Endothelial cell of umbilical vein (primary cell): ENCODE measurements at regions not wholly inside any gene's neighbourhood (a gene's known extent, or its start where the extent isn't known, plus 50 kb on each side); places are given as distances from the start of the nearest gene placed in this dataset.

Source experiments
- BruUV-seq: library from RNA; stranded (reverse); fragments of 400-500 nt; replicated peaks from 2 replicates; lab custom pipeline; 2021; lab: Mats Ljungman, UMichigan
- CTCF ChIA-PET: fragments of 300-600, 350-600 bp; sonication (Branson Sonifier 250); formaldehyde crosslinking; loops from one replicate; lab custom pipeline; 2021; ENCODE audit warnings: antibody characterized with exemption, inconsistent platforms; lab: Charles Lee
- POLR2A ChIA-PET: fragments of 300-600, 350-600 bp; sonication (Branson Sonifier 250); formaldehyde crosslinking; loops from one replicate; lab custom pipeline; 2021; ENCODE audit warnings: antibody characterized with exemption, inconsistent platforms; lab: Charles Lee
- DNase-seq: peaks from one replicate; pipeline ENCODE4 v3.0.0-alpha.2; 2011; ENCODE audit warnings: low read depth, low spot score
- FAIRE-seq: peaks from 2 replicates; lab custom pipeline; 2011; peaks lifted over from hg19 to GRCh38; lab: Jason Lieb, UNC
- H2AFZ ChIP-seq: 2 replicates; pipeline ENCODE4 v1.6.0; 2012; ENCODE audit warnings: low read depth, low read length, control low read depth, inconsistent platforms
- H3K27ac ChIP-seq: 2 replicates; pipeline ENCODE4 v1.5.1; 2011; ENCODE audit warnings: low read depth, mild to moderate bottlenecking, control low read depth, low read length, moderate library complexity; ENCODE audit not compliant: insufficient read depth
- H3K27me3 ChIP-seq, 2 experiments: 2 replicates each; pipeline versions ENCODE4 v1.6.0 to v1.6.1; 2011; ENCODE audit warnings: low read length in 2 of 2, mixed read lengths in 1 of 2; ENCODE audit not compliant: control insufficient read depth in 2 of 2, insufficient read depth in 2 of 2
- H3K36me3 ChIP-seq, 2 experiments: 2 replicates in 1 of 2; 3 replicates in 1 of 2; pipeline ENCODE4 v1.5.1; 2011; ENCODE audit warnings: low read length in 2 of 2, mild to moderate bottlenecking in 1 of 2, moderate library complexity in 1 of 2; ENCODE audit not compliant: control insufficient read depth in 2 of 2, insufficient read depth in 2 of 2; ENCODE audit errors: extremely low read depth in 1 of 2
- H3K4me1 ChIP-seq: 3 replicates; pipeline ENCODE4 v1.5.1; 2011; ENCODE audit warnings: mild to moderate bottlenecking, low read length; ENCODE audit not compliant: control insufficient read depth, insufficient read depth; ENCODE audit errors: extremely low read depth
- H3K4me2 ChIP-seq: 2 replicates; pipeline ENCODE4 v1.6.1; 2011; ENCODE audit warnings: low read length, control low read depth, mixed read lengths; ENCODE audit not compliant: insufficient read depth
- H3K4me3 ChIP-seq, 3 experiments: fragments of 200-600 bp in 1 of 3; sonication (generic), shearing (Covaris generic) in 1 of 3; replicated peaks in 1 of 3; 2 replicates each; pipeline ENCODE4 v1.5.1; 2011 to 2016; ENCODE audit warnings: control low read depth in 3 of 3, low read length in 3 of 3, mild to moderate bottlenecking in 2 of 3, inconsistent platforms in 1 of 3, low read depth in 1 of 3, moderate library complexity in 1 of 3; ENCODE audit not compliant: insufficient read depth in 1 of 3
- H3K79me2 ChIP-seq: 2 replicates; pipeline ENCODE4 v1.6.0; 2012; ENCODE audit warnings: low read length, inconsistent platforms; ENCODE audit not compliant: control insufficient read depth, insufficient read depth
- H3K9ac ChIP-seq: replicated peaks from 2 replicates; pipeline ENCODE3; 2011; ENCODE audit warnings: low read length, control low read depth; ENCODE audit not compliant: insufficient read depth; ENCODE audit errors: extremely low read depth
- H3K9me1 ChIP-seq: replicated peaks from 3 replicates; pipeline ENCODE4 v1.6.0; 2011; ENCODE audit warnings: mild to moderate bottlenecking, low read length; ENCODE audit not compliant: control insufficient read depth, insufficient read depth; ENCODE audit errors: extremely low read depth
- H3K9me3 ChIP-seq: replicated peaks from 2 replicates; pipeline ENCODE4 v1.5.1; 2012; ENCODE audit warnings: low read length, inconsistent platforms; ENCODE audit not compliant: control insufficient read depth, insufficient read depth
- H4K20me1 ChIP-seq: replicated peaks from 2 replicates; pipeline ENCODE3; 2011; ENCODE audit warnings: mild to moderate bottlenecking, low read length; ENCODE audit not compliant: control insufficient read depth, insufficient read depth; ENCODE audit errors: extremely low read depth
- CTCF ChIP-seq, 2 donors: IDR thresholded peaks; 1 replicate in 1 of 2; 2 replicates in 1 of 2; pipeline ENCODE4 v1.5.1; 2011; ENCODE audit warnings: low read length in 2 of 2, mild to moderate bottlenecking in 2 of 2, moderate library complexity in 2 of 2, control low read depth in 1 of 2, inconsistent platforms in 1 of 2, low read depth in 1 of 2; ENCODE audit not compliant: insufficient read depth in 1 of 2; ENCODE audit errors: extremely low read depth in 1 of 2
- EZH2 ChIP-seq: IDR thresholded peaks from 2 replicates; pipeline ENCODE4 v1.6.1; 2012; ENCODE audit warnings: borderline replicate concordance, low read depth, mild to moderate bottlenecking, moderate library complexity, low read length, inconsistent platforms; ENCODE audit not compliant: severe bottlenecking
- FOS ChIP-seq: IDR thresholded peaks from 2 replicates; pipeline ENCODE4 v1.6.1; 2011; ENCODE audit warnings: mild to moderate bottlenecking, low read length, moderate library complexity, borderline replicate concordance; ENCODE audit not compliant: insufficient read depth
- GATA2 ChIP-seq: IDR thresholded peaks from 2 replicates; pipeline ENCODE4 v1.7.0; 2011; ENCODE audit warnings: low read depth, mild to moderate bottlenecking, moderate library complexity, mixed read lengths, low read length; ENCODE audit not compliant: insufficient read length, insufficient read depth
- JUN ChIP-seq: IDR thresholded peaks from 2 replicates; pipeline ENCODE4 v1.6.1; 2011; ENCODE audit warnings: borderline replicate concordance, low read depth; ENCODE audit not compliant: insufficient read length, insufficient read depth
- MAX ChIP-seq: IDR thresholded peaks from 2 replicates; pipeline ENCODE4 v1.6.1; 2011; ENCODE audit not compliant: insufficient read depth, insufficient read length
- MYC ChIP-seq: IDR thresholded peaks from one replicate; pipeline ENCODE4 v1.6.1; 2011; ENCODE audit warnings: mild to moderate bottlenecking, low read depth, low read length
- POLR2A ChIP-seq: IDR thresholded peaks from 2 replicates; pipeline ENCODE4 v1.6.1; 2012; ENCODE audit warnings: low read depth, mild to moderate bottlenecking, control low read depth, low read length
- POLR2AphosphoS5 ChIP-seq: IDR thresholded peaks from 2 replicates; pipeline ENCODE4 v1.6.1; 2012; ENCODE audit warnings: low read depth, mild to moderate bottlenecking, control low read depth, low read length, moderate library complexity; ENCODE audit not compliant: insufficient read depth
- dilution Hi-C: fragments of 300-500 bp; cut with MboI; formaldehyde crosslinking; loops from one replicate; pipeline ENCODE4 v1.15.0; 2019; ENCODE audit warnings: low sequenced_read_pairs; ENCODE audit not compliant: extremely low pct_ligation_motif_present
- intact Hi-C: fragments of 100-400 bp; cut with micrococcal nuclease; formaldehyde crosslinking; loops from one replicate; pipeline ENCODE4 v1.10.0; 2022

GRCh38 chrX:13933352-13933751, 96.3 kb downstream of the GEMIN8 start:
- H3K27ac ChIP-seq, result no peak overlapping the region
- H3K79me2 ChIP-seq, result no peaks in the 10 kb centered on the region
- no peak for TF ChIP-seq CTCF (IDR thresholded peaks at IDR 0.05; ENCODE audit: extremely low read depth in 1 of 2, insufficient read depth in 1 of 2, low read depth in 1 of 2, low read length in 2 of 2)
- TF ChIP-seq JUN, result no peak
- no peak for TF ChIP-seq POLR2A
- TF ChIP-seq EZH2, result no peak
- TF ChIP-seq MAX, result no peak
- no peak for TF ChIP-seq FOS
- no peak for TF ChIP-seq GATA2
- TF ChIP-seq MYC, result no peak
- TF ChIP-seq POLR2AphosphoS5, result no peak
- dilution Hi-C loops, result no loop called here
- BruUV-seq, result no TSS peak
- H3K36me3 ChIP-seq, result no peaks in the 10 kb centered on the region
- H2AFZ ChIP-seq, result no peak overlapping the region
- H3K9ac ChIP-seq, result no peak overlapping the region
- POLR2A ChIA-PET, result no interaction called here
- H3K4me1 ChIP-seq, result no peaks in the 10 kb centered on the region
- no peaks in the 10 kb centered on the region for H4K20me1 ChIP-seq
- no peaks in the 10 kb centered on the region for H3K9me3 ChIP-seq
- CTCF ChIA-PET, result no interaction called here
- H3K9me1 ChIP-seq, result no peaks in the 10 kb centered on the region
- H3K4me2 ChIP-seq, result no peak overlapping the region
- no peak overlapping the region for H3K4me3 ChIP-seq
- H3K27me3 ChIP-seq, result peaks cover 8 to 11% of the 10 kb centered on the region in 2 experiments
- no peak for FAIRE-seq
- intact Hi-C loops, result no loop called here
- DNase-seq, result no peak
